ENCODE measurements at regions not wholly inside any gene's neighbourhood (a gene's known extent, or its start where the extent isn't known, plus 50 kb on each side); places are given as distances from the start of the nearest gene placed in this dataset.
"Not testable (repeated sequence)": the region's sequence is repeated elsewhere in the genome, so short reads cannot be mapped to it uniquely, and the experiment has no call there.

DNA sequence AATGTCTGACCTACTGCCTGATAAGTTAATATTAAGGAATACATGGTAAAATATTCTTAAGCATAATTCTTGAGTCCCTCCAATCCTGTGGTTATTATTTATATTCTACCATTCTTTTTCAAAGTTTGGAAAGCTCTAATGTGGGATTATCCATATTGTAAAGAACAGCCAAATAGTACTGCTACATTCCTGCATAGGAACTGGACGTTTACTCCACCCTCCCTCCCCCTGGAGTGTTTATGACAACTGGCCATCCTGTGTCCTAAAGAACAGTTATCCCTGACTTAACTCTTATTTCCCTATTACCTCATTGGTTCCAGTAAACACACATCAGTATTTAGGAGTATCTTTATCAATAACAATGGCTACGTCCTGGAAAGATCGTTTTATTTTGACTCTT is 308.7 kb upstream of the TFAP2D start:
- no peaks in the 10 kb centered on the region for H3K27me3 Mint-ChIP-seq
- ChIA-PET CTCF (no interaction called here), POLR2A (no interaction called here)
- no peak overlapping the region for H3K27ac Mint-ChIP-seq
- DNase-seq = no peak
- H3K36me3 Mint-ChIP-seq (ENCODE audit: low read depth) = no peaks in the 10 kb centered on the region
- H3K4me1 Mint-ChIP-seq = no peaks in the 10 kb centered on the region
- H3K9me3 Mint-ChIP-seq = no peaks in the 10 kb centered on the region
- no peak overlapping the region for H3K4me3 Mint-ChIP-seq

DNA sequence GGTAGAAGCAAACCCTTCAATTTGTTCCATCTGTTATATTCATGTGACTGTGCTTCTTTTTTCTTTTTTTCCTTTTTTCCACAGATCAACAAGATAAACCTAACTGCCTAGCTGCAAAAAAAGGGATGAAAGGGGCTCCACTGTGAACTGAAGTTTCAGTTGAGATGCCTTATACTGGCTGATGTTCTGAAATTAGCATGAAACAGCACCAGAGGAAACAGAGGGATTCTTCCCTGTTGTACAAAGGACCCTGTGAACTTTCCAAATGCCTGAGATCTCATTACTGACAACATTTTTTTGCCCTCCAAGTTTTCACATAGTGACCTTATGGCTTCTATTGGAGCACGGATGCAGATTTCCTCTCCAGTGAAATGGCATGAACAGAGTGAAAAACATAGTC is 302.7 kb upstream of the TFAP2D start:
- Mint-ChIP-seq H3K36me3 (ENCODE audit: low read depth) (no peaks in the 10 kb centered on the region), H3K4me1 (no peaks in the 10 kb centered on the region), H3K27me3 (no peaks in the 10 kb centered on the region), H3K27ac (no peak overlapping the region), H3K4me3 (no peak overlapping the region), H3K9me3 (peaks cover 6% of the 10 kb centered on the region)
- DNase-seq = no peak
- ChIA-PET POLR2A (interaction anchor here (0.6 kb wide), 1 partner anchor 338 kb away, joined by 3 read pairs; no protein-coding TSS in a partner anchor), CTCF (no interaction called here)

DNA sequence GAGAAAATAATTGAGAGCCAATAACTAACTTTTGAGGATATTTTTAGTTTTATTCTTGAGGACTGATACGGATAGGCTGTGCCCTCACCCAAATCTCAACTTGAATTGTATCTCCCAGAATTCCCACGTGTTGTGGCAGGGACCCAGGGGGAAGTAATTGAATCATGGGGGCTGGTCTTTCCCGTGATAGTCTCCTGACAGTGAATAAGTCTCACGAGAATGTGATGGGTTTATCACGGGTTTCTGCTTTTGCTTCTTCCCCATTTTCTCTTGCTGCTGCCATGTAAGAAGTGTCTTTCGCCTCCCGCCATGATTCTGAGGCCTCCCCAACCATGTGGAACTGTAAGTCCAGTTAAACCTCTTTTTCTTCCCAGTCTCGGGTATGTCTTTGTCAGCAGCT is 292.3 kb upstream of the TFAP2D start:
- H3K4me3 Mint-ChIP-seq; DNase-seq; H3K4me1 Mint-ChIP-seq; CTCF ChIA-PET; H3K27me3 Mint-ChIP-seq; H3K27ac Mint-ChIP-seq; H3K9me3 Mint-ChIP-seq; POLR2A ChIA-PET; H3K36me3 Mint-ChIP-seq (ENCODE audit: low read depth): not testable (repeated sequence)

DNA sequence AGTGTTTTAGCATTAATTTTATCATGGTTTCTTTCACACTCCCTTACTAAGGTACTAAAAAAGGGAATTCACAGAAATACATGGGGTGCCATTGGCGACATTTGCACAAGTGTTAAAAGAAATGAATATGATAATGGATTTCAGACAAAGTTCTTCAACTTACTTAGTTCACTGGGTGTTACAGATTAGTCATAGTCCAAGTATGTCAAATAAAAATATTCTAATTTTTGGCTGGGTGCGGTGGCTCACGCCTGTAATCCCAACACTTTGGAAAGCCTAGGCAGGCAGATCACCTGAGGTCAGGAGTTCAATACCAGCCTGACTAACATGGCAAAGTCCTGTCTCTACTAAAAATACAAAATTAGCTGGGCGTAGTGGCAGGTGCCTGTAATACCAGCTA is 286.1 kb upstream of the TFAP2D start:
- Mint-ChIP-seq H3K9me3 (peaks cover 2% of the 10 kb centered on the region), H3K4me1 (no peaks in the 10 kb centered on the region), H3K27me3 (no peaks in the 10 kb centered on the region), H3K27ac (no peak overlapping the region), H3K4me3 (no peak overlapping the region), H3K36me3 (ENCODE audit: low read depth) (no peaks in the 10 kb centered on the region)
- ChIA-PET POLR2A (no interaction called here), CTCF (no interaction called here)
- DNase-seq = no peak

DNA sequence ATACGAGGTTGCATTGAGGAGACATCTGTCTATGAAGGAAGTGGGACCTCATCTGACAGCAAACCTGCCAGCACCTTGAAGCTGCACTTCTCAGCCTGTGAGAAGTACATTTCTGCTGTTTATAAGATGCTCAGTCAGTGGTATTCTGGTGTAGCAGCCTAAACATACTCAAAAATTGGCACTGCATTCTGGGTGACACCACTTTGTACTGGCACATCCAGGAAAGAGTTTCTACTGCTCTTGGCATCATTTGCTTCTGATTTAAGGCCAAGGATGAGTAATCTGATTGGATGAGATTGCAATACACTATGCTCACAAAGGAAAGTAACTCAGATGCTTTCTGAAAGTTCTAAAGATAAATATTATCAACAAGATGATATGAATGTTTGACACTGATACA is 275.4 kb upstream of the TFAP2D start:
- H3K27ac Mint-ChIP-seq = no peak overlapping the region
- no peaks in the 10 kb centered on the region for H3K4me1 Mint-ChIP-seq
- H3K9me3 Mint-ChIP-seq = no peaks in the 10 kb centered on the region
- DNase-seq = no peak
- POLR2A ChIA-PET = no interaction called here
- CTCF ChIA-PET = no interaction called here
- H3K4me3 Mint-ChIP-seq = no peak overlapping the region
- no peaks in the 10 kb centered on the region for H3K27me3 Mint-ChIP-seq
- H3K36me3 Mint-ChIP-seq (ENCODE audit: low read depth) = no peaks in the 10 kb centered on the region

DNA sequence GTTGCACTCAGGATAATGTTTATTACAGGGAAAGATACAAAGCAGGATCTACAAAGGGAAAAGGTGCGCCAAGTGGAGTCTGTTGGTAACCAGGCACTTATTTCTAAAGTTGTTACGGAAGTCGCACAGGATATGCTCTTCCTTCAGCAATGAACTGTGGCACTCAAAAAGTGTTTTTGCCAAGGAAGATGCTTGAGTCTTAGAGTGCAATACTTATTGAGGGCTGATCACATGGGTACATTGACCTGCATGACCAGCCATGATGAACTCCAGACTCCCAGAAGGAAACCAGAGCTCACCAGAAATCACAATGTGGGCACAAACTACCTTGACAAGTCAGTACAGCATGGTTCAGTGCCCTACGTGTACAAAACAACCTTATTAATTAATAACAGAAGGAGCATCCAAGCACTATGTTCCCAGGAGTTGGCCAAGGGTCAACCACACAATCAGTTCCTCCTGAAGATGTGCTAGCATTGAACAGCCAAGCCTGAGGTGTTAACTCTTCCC is 270.7 kb upstream of the TFAP2D start:
- POLR2A ChIA-PET = no interaction called here

DNA sequence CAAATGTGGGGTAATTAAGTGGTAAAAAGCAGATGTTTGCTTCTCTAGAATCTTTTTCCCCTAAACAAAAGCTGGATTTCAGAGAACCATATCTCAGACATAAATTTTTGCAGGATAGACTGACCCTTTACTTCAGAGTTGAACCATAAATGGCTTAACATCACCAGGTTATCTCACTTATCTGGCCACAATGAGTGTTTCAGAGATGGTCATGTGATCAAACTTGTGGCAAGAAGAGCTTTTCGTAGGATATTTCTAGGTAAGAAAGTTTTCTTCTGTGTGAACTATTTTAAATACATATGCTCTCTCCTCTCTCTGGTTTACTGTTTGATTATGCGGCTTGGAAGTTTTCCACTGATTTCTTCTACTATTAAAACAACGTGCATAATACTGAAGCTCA is 270.2 kb upstream of the TFAP2D start:
- POLR2A ChIA-PET = no interaction called here
- Mint-ChIP-seq H3K9me3 (no peaks in the 10 kb centered on the region), H3K27ac (no peak overlapping the region), H3K36me3 (ENCODE audit: low read depth) (no peaks in the 10 kb centered on the region), H3K4me3 (no peak overlapping the region), H3K4me1 (no peaks in the 10 kb centered on the region), H3K27me3 (no peaks in the 10 kb centered on the region)
- no peak for DNase-seq
- CTCF ChIA-PET = no interaction called here

More for the DNA sequence above, 270.7 kb upstream of the TFAP2D start:
- no peaks in the 10 kb centered on the region for H3K4me1 Mint-ChIP-seq
- no peak overlapping the region for H3K27ac Mint-ChIP-seq
- no peak for DNase-seq
- CTCF ChIA-PET = no interaction called here
- no peaks in the 10 kb centered on the region for H3K9me3 Mint-ChIP-seq
- no peak overlapping the region for H3K4me3 Mint-ChIP-seq
- H3K36me3 Mint-ChIP-seq (ENCODE audit: low read depth) = no peaks in the 10 kb centered on the region
- H3K27me3 Mint-ChIP-seq = no peaks in the 10 kb centered on the region

DNA sequence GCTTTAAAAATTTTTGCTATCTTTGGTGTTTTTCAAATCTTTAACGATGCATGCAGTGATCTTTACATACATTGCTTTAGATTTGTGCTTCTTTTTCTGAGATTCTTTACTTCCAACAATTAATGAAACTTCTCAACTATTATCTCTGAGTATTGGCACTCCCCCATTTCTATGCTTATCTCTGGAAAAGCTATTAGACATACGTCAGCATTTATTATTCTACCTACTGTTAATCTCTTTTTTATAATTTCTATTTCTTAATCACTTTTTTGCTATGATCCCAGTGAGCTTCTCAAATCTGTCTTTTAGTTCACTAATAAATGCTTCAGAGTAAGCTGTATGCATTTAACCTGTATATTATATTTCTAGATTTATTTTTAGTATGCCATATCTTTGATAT is 264.2 kb upstream of the TFAP2D start:
- no peak overlapping the region for H3K4me3 Mint-ChIP-seq
- H3K4me1 Mint-ChIP-seq = no peaks in the 10 kb centered on the region
- no peaks in the 10 kb centered on the region for H3K27me3 Mint-ChIP-seq
- H3K36me3 Mint-ChIP-seq (ENCODE audit: low read depth) = no peaks in the 10 kb centered on the region
- H3K27ac Mint-ChIP-seq = no peak overlapping the region
- ChIA-PET CTCF (no interaction called here), POLR2A (no interaction called here)
- no peaks in the 10 kb centered on the region for H3K9me3 Mint-ChIP-seq
- DNase-seq = no peak

DNA sequence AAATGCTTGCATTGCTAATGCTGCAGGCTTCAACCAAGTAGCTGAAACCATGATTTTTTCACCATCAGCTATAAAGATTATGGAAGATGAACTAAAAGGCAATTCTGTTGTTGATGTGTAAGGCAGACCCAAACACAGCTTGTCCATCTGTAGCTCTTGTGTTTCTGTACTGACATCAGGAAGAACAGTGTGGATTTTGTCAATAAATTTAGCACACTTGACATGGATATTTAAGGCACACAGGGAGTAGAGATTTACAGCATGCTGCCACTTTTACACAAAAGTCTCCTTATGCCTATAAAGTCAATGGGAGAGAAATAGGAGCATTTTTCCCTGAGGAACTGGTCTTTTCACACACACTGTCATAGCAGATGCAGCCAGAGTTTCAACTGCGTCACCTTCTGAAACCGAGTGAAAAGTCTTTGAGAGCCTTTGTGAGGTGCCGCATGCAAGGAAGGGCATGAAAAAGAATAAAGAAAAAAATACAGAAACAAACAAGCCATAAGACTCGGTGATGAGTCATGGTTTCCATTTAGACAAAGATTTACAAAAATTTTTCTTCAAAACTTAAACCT is 261.4 kb upstream of the TFAP2D start:
- peaks cover 4% of the 10 kb centered on the region for H3K9me3 Mint-ChIP-seq
- DNase-seq = no peak
- H3K4me1 Mint-ChIP-seq = no peaks in the 10 kb centered on the region
- H3K27me3 Mint-ChIP-seq = no peaks in the 10 kb centered on the region
- no peak overlapping the region for H3K4me3 Mint-ChIP-seq
- ChIA-PET CTCF (no interaction called here), POLR2A (no interaction called here)
- H3K27ac Mint-ChIP-seq = no peak overlapping the region
- no peaks in the 10 kb centered on the region for H3K36me3 Mint-ChIP-seq (ENCODE audit: low read depth)

DNA sequence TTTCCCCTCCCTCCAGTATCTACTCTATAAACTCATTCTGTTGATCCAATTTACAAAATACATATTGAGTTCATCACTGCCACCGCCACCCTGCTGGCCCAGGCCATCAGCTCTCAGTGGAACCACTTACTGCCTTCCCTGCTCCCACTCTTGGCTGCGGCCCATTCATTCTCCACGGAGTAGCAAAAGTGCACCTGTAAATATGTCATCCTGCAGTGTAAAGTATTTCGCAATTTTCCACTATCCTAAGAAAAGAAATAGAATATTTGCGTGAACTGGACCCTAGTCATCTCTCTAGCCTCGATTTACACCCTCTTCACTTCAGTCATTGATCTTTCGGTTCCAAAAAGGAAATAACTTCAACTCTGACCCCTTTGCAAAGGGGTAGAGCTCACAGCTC is 258.3 kb upstream of the TFAP2D start:
- H3K36me3 Mint-ChIP-seq (ENCODE audit: low read depth) = no peaks in the 10 kb centered on the region
- ChIA-PET CTCF (no interaction called here), POLR2A (no interaction called here)
- peaks cover 4% of the 10 kb centered on the region for H3K9me3 Mint-ChIP-seq
- no peaks in the 10 kb centered on the region for H3K4me1 Mint-ChIP-seq
- no peak for DNase-seq
- H3K27ac Mint-ChIP-seq = no peak overlapping the region
- no peaks in the 10 kb centered on the region for H3K27me3 Mint-ChIP-seq
- no peak overlapping the region for H3K4me3 Mint-ChIP-seq

DNA sequence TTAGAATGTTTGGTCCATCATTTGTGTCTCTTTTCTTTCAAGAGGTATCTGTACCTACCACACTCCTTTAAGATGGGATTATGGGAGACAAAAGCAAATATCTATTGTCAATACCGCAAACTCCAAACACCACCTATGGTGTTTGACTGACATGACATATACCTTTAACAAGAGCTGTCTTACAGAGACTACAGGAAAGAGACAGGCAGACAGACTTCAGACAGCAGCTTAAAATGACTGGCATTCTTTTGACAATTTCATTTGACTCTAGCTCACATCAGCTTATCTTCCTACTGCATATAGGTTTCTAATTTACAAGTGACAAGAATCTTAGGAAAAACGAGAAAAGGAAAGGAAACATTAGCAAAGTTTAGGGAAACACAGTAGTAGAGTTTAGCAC is 256.0 kb upstream of the TFAP2D start:
- DNase-seq = no peak
- H3K27ac Mint-ChIP-seq = no peak overlapping the region
- ChIA-PET CTCF (no interaction called here), POLR2A (no interaction called here)
- H3K27me3 Mint-ChIP-seq = no peaks in the 10 kb centered on the region
- no peaks in the 10 kb centered on the region for H3K4me1 Mint-ChIP-seq
- no peak overlapping the region for H3K4me3 Mint-ChIP-seq
- no peaks in the 10 kb centered on the region for H3K36me3 Mint-ChIP-seq (ENCODE audit: low read depth)
- peaks cover 4% of the 10 kb centered on the region for H3K9me3 Mint-ChIP-seq

DNA sequence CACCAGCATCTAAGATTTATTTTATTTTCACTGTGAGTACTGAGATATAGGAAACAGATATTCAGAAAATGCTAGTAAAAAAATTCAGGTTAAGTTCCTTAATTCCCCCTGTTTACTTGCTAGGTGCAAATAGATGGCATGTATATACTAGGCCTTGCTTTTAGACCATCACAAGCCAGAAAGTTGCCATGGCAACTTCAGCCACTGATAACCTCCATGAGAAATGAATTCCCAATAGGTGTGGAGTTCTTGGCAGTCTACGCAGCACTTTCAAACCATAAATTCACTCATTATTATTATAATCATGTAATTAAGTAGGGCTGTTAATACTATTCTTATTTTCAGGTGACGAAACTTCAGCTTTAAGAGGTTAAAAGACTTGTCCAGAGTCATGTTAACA is 251.6 kb upstream of the TFAP2D start:
- H3K27me3 Mint-ChIP-seq = no peaks in the 10 kb centered on the region

DNA sequence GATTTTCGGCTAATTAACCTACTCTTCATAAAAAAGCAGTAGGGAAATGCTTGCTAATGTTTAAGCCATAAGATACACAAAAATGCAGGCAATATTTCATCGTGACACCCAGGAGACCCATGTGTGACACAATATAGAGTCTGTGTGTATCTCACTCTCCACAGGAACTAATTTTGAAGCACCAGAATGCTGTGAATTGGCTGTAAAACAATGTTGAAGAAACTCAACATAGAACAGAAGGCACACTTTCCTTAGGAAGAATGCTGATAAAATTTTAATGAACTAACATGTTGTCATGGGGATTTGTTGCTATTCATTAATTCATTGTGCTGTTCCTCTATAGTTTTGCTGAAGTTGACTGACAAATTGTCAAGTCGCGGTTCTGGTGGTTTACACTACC is 249.4 kb upstream of the TFAP2D start:
- DNase-seq = no peak
- POLR2A ChIA-PET = no interaction called here
- CTCF ChIA-PET = no interaction called here
- Mint-ChIP-seq H3K36me3 (ENCODE audit: low read depth) (no peaks in the 10 kb centered on the region), H3K4me3 (no peak overlapping the region), H3K27ac (no peak overlapping the region), H3K27me3 (no peaks in the 10 kb centered on the region), H3K4me1 (no peaks in the 10 kb centered on the region), H3K9me3 (no peaks in the 10 kb centered on the region)

More for the DNA sequence above, 251.6 kb upstream of the TFAP2D start:
- no peaks in the 10 kb centered on the region for H3K9me3 Mint-ChIP-seq
- no peak for DNase-seq
- H3K27ac Mint-ChIP-seq = no peak overlapping the region
- H3K4me1 Mint-ChIP-seq = no peaks in the 10 kb centered on the region
- ChIA-PET POLR2A (no interaction called here), CTCF (no interaction called here)
- H3K4me3 Mint-ChIP-seq = no peak overlapping the region
- H3K36me3 Mint-ChIP-seq (ENCODE audit: low read depth) = no peaks in the 10 kb centered on the region

DNA sequence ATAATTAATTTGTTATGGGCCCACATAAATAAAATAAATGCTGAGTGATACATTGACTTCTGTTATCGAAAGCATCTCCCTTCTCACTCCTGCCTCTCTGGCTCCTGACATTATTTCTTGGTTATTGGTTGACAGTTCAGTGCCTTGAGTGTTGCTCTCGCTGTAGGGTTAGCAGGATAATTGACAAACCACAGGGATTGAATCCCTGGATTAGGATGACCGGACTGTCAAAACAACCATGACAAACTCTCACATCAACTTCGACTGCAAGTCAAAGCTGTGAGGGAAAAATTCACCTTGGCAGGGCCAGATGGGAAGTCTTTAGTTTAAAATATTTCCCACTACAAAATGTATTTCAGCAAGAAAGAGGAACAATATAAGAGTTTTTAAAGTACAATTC is 245.4 kb upstream of the TFAP2D start:
- CTCF ChIA-PET = no interaction called here
- Mint-ChIP-seq H3K36me3 (ENCODE audit: low read depth) (no peaks in the 10 kb centered on the region), H3K9me3 (no peaks in the 10 kb centered on the region), H3K4me3 (no peak overlapping the region), H3K27me3 (no peaks in the 10 kb centered on the region), H3K4me1 (no peaks in the 10 kb centered on the region), H3K27ac (no peak overlapping the region)
- POLR2A ChIA-PET = no interaction called here
- DNase-seq = no peak

DNA sequence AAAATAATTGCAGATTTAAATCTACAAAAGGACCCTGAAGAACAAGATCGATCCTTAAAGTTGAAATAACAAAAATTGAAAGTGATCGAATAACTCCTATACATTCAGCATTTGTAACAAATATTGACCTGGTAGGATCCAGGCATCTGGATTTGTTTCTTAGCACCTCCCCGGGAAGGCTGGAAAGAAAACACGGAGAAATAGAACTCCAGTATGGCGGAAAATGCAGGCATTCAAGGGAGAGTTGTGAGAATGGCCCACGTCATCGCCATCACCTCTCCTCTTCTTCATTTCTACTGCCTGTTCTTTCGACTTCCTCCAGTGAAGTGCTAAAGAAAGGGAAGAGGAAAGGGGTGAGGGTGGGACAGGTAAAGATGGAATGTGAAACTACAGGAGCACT is 242.3 kb upstream of the TFAP2D start:
- ChIA-PET POLR2A (no interaction called here), CTCF (no interaction called here)
- Mint-ChIP-seq H3K4me1 (no peaks in the 10 kb centered on the region), H3K9me3 (no peaks in the 10 kb centered on the region), H3K27me3 (no peaks in the 10 kb centered on the region), H3K27ac (no peak overlapping the region), H3K36me3 (ENCODE audit: low read depth) (no peaks in the 10 kb centered on the region), H3K4me3 (no peak overlapping the region)
- DNase-seq = no peak

All from activated CD4-positive, alpha-beta T cell treated with anti-CD3 and anti-CD28 coated beads, Interleukin-2, amount 10 ng/mL, durations not matched to agents 7 days and 5 days (primary cell).